ENCODE measurements at regions not wholly inside any gene's neighbourhood (a gene's known extent, or its start where the extent isn't known, plus 50 kb on each side); places are given as distances from the start of the nearest gene placed in this dataset.

DNA sequence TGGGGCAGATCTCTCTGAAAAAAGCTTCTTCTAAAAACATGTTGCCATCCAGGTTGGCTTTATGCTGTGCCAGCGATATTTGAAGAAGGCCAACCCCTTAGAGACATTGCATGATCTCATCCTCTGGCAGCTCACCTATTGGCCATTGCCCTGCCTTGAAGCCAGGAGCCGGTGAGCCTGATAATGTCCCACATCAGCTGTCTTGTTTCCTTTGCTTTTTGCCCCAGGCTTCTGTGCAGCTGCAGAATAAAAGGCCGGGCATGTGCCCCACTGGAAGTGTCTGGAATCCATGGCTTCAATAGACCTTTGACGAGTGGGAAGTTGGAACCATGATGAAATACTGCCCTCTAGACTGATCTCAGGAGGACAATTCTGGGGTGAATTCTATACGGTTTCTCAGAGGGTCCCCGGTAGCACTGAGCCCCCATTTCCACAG is 523.5 kb upstream of the ZEB2 start:
- peak in 1 of 2 donors; percentile 46 for DNase-seq (ENCODE audit: low read depth in 2 of 2)

GRCh38 chr2:145041706-145042105 is 521.8 kb upstream of the ZEB2 start:
- no peak for DNase-seq (ENCODE audit: low read depth in 2 of 2)

DNA sequence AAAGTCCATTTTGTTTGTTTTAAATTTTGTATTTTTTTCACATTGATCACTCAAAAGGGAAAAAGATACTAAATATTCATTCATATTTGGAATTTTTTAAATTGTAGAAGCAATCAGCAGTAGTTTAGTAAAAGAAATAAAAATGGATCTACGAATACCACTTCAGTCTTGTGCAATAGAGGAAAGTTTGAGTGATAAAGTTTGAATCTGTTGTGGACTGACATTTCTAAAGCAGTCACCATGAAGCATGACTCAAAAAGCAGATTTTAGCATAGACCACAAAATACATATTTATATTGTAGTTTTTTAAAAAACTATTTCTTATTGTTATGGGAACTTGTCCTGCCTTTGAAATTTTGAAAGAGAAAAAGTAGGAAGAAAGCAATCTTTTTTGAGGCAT is 520.5 kb upstream of the ZEB2 start:
- no peak for DNase-seq (ENCODE audit: low read depth in 2 of 2)

DNA sequence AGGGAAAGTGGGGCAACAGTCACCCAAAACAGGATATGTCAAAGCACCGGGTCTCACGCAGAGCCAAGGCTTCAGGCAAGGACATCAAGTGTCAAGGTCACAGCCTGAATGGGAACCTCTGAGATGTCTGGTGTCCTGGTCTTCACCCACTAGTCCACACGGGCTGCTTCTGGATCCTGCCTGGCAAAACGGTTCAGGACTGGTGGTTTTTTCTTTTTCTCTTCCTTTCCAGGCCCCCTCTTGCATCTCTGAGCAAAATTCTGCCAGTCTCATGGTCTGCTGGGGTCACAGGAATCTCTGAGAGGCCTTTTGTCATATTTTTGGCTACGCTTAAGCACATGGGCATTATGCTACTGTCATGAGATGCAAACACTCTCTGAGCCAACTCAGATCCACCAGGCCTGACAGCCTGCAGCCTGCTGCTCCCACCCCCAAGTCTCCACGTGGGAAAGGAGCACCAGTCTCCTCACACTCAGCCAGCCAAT is 518.2 kb upstream of the ZEB2 start:
- no peak for DNase-seq (ENCODE audit: low read depth in 2 of 2)

- no peak for DNase-seq (ENCODE audit: low read depth in 2 of 2)
These were observed 516.6 kb upstream of the ZEB2 start for GRCh38 chr2:145036421-145037011.

DNA sequence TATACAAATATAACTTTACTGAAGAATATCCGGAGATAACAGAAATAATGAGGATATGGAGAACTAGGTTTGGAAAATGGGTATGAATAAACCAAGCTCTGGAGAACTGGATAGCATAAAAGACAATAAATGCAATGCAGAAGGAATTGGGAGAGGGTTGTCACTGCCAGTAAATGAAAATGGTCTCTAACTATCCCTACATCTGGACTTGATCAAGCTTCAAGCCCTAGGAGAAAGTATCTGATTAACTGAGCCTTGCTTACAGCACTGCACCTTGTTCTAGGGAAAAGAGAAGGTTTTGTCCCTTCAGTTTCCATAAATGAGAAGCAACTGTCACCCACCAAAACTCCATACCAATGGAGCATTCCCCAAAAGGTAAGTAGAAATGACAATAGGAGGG is 514.6 kb upstream of the ZEB2 start:
- no peak for DNase-seq (ENCODE audit: low read depth in 2 of 2)

DNA sequence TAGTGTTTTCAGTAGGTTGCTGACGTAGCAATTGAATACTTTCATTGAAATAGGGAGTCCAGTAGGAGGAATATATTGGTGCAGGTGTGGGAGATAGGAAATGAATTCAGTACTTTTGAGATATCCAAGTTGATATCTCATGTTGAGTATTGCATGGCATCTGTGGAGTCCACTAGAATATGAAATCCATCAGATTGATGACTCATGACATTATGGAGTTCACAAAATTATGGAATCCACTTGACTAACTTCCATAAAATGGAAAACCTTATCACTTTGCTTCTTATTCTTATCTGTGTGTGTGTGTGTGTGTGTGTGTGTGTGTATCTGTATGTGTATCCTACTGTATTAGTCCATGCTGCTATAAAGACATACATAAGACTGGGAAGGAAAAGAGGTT is 513.5 kb upstream of the ZEB2 start:
- no peak for DNase-seq (ENCODE audit: low read depth in 2 of 2)

GRCh38 chr2:145032791-145033190 is 512.9 kb upstream of the ZEB2 start:
- no peak for DNase-seq (ENCODE audit: low read depth in 2 of 2)

GRCh38 chr2:145029873-145030272 is 510.0 kb upstream of the ZEB2 start:
- no peak for DNase-seq (ENCODE audit: low read depth in 2 of 2)

GRCh38 chr2:145029081-145029480 is 509.2 kb upstream of the ZEB2 start:
- DNase-seq (ENCODE audit: low read depth in 2 of 2) = no peak

GRCh38 chr2:145028101-145028920 is 508.4 kb upstream of the ZEB2 start:
- no peak for DNase-seq (ENCODE audit: low read depth in 2 of 2)

DNA sequence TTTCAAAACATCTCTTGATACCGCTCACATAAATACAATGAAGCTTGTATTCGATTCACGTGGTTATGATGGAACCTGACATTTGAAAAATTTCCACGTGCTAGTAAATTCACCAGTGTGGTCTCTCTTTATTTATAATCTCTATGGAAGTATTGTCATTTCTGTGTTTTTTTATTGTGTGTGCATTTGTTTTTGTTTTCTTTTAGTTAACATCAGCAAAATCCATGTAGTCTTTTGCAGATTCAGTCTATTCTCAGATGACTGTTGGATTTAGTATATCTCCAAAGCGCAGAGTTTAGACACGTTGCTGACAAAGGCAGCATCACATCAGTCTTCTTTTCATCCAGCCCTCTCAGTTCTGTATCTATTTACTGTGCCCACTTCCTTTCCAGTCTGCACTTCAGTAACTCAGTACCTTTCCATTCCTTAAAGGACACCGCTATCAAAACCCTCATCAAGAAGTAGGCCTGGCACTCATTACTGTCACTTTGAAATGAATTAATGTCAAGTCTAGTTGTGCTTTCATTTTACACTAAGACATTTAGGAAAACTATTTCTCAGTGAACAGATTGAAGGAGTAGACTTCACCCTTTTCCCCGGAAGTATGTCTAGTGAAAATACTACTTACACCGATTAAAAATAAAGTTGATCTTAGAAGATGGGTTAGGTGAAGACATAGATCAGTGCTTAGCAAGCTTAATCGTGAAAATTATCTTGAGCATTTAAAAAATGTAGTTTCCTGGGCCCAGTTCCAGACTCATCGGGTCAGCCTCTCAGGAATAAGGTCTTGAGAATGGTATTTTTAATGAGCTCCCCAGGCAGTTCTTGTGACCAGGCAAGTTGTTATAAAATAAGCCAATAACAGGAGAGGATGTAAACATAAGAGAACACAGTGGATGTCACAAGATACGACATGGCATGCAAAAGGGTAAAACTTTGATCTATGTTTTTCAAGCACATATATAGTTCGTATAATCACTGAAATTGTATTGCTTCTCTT is 506.8 kb upstream of the ZEB2 start:
- DNase-seq (ENCODE audit: low read depth in 2 of 2) = no peak

- no peak for DNase-seq (ENCODE audit: low read depth in 2 of 2)
These were observed 505.5 kb upstream of the ZEB2 start for GRCh38 chr2:145025382-145025781.

- no peak for DNase-seq (ENCODE audit: low read depth in 2 of 2)
These were observed 503.5 kb upstream of the ZEB2 start for GRCh38 chr2:145023334-145023934.

- no peak for DNase-seq (ENCODE audit: low read depth in 2 of 2)
These were observed 502.9 kb upstream of the ZEB2 start for GRCh38 chr2:145022666-145023333.

DNA sequence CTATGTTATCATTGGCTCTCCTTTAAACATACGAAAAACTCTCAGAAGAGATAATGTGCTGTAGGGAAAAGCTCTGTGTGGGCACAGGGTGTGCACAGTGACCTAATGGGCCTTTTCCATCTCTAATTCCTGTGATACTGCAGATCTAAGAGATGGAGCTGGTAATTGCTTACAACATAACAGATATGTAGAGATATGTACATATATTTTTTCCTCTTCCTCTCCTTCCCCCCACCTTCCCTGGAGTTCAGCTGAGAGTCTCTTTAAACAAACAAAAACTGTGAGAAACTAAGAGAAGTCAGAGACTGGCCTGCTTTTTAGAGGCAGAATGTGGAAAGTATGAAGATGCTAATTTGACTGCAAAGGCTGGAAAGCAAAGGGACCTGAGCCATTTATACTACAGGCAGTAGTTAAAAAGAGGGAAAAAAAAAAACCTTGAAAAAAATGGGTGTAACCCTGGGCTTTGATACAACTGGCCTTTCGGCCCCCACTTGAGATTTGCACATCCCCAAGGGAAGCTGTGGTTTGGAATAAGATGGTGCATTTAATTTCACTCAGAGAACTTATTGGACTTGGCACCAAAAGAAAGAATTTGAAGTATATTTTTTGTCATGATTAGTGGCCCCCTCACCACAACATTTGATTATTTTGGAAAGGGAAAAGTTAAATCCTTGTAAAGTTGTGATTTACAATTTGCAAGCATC is 502.2 kb upstream of the ZEB2 start:
- no peak for DNase-seq (ENCODE audit: low read depth in 2 of 2)

DNA sequence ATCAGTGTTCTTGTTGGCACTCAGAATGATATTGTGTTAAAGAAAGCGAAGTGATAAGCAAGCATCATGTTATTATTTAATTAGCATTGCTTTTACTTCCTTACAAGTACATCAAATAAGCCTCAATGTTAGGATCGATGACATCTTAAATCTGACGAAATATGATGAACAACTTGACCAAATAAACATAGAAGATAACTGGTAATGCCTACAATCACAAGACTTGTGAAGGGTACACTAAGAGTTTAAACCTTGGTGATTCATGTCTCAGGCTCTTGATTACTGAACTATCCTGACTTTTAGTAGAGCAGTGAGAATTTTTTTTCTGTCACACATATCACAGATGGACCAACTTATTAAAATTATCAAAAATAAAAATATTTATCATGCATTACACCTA is 500.8 kb upstream of the ZEB2 start:
- DNase-seq (ENCODE audit: low read depth in 2 of 2) = no peak

GRCh38 chr2:145020139-145020538 is 500.2 kb upstream of the ZEB2 start:
- DNase-seq (ENCODE audit: low read depth in 2 of 2) = no peak

DNA sequence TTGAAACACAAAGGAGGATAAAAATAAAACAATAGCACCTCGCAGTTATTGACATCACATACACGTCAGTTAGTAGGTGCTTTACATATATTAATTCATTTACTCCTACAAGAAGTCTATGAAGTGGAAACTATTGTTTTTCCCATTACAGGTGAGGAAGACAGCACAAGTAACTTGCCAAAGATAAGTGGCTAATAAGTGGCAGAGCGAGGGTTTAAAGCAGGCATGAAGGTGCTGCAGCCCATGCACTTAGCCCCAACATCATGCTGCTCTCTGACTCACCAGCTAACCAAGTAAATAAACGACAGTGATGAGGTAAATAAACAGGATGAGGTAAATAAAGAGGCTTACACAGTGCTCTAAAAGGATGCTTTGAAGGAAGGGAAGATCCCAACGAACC is 498.6 kb upstream of the ZEB2 start:
- no peak for DNase-seq (ENCODE audit: low read depth in 2 of 2)

GRCh38 chr2:145017149-145017548 is 497.2 kb upstream of the ZEB2 start:
- peak in 1 of 2 donors; percentile 24 for DNase-seq (ENCODE audit: low read depth in 2 of 2)

Measured in lung microvascular endothelial cell (primary cell).